PC-9 (cell line): ENCODE measurements at regions not wholly inside any gene's neighbourhood (a gene's known extent, or its start where the extent isn't known, plus 50 kb on each side); places are given as distances from the start of the nearest gene placed in this dataset.

Experiments
- EZH2 ChIP-seq: fragments of 200-600 bp; sonication (generic); IDR thresholded peaks from 2 replicates; pipeline ENCODE4 v1.8.0; 2017; ENCODE audit warnings: antibody characterized with exemption, low read depth
- TF ChIP-seq, protein P1 (sequence below): fragments of 200-600 bp; sonication (generic); conservative IDR thresholded peaks from 2 replicates; pipeline ENCODE4 v1.6.1; 2017; ENCODE audit warnings: mixed run types, antibody characterized with exemption, mild to moderate bottlenecking, moderate library complexity

DNA sequence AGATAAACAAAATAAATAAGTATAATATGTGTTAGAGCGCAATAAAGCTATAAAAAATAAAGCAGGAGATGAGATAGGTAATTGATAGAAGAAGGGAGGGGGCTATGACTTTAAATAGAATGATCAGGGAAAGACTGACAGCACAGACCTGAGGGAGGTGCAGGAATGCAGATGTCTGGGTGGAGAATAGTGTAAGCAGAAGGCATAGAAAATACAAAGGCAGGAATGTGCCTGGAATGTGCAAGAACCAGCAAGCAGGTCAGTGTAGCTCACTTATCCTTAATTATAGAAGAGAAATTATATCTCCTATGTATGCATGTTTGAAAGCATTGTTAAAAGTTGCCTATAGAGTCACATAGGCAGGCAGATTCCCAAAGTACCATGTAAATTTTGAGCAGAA, 239.4 kb upstream of the SOX14 start:
- TF ChIP-seq, protein P1, sequence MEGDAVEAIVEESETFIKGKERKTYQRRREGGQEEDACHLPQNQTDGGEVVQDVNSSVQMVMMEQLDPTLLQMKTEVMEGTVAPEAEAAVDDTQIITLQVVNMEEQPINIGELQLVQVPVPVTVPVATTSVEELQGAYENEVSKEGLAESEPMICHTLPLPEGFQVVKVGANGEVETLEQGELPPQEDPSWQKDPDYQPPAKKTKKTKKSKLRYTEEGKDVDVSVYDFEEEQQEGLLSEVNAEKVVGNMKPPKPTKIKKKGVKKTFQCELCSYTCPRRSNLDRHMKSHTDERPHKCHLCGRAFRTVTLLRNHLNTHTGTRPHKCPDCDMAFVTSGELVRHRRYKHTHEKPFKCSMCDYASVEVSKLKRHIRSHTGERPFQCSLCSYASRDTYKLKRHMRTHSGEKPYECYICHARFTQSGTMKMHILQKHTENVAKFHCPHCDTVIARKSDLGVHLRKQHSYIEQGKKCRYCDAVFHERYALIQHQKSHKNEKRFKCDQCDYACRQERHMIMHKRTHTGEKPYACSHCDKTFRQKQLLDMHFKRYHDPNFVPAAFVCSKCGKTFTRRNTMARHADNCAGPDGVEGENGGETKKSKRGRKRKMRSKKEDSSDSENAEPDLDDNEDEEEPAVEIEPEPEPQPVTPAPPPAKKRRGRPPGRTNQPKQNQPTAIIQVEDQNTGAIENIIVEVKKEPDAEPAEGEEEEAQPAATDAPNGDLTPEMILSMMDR, result no peak
- no peak for TF ChIP-seq EZH2
